HepG2 (cell line): ENCODE measurements at regions not wholly inside any gene's neighbourhood (a gene's known extent, or its start where the extent isn't known, plus 50 kb on each side); places are given as distances from the start of the nearest gene placed in this dataset.

ENCODE experiments used
- ATAC-seq: fragments of 200-7000 bp; cut with Tn5 transposase; 3 replicates; pipeline ENCODE4 v1.9.1; 2020; ENCODE audit warnings: mild to moderate bottlenecking, moderate library complexity
- BruUV-seq: library from RNA; stranded (reverse); fragments of 400-500 nt; replicated peaks from 2 replicates; lab custom pipeline; 2021; lab: Mats Ljungman, UMichigan
- CTCF ChIA-PET: fragments of 300-600 bp; formaldehyde crosslinking; extraction: SDS; loops from one replicate; lab custom pipeline; 2021; ENCODE audit warnings: low total read pairs, inconsistent platforms, low intra/inter-chr PET ratio; lab: Yijun Ruan, JAX
- POLR2A ChIA-PET: fragments of 350-600 bp; sonication (Branson Sonifier 250); formaldehyde crosslinking; loops from one replicate; lab custom pipeline; 2020; ENCODE audit warnings: antibody characterized with exemption, inconsistent platforms; lab: Yijun Ruan, JAX
- DNase-seq: peaks from one replicate; pipeline ENCODE4 v3.0.0-alpha.2; 2015; ENCODE audit warnings: low spot score
- FAIRE-seq: peaks from 3 replicates; lab custom pipeline; 2011; peaks lifted over from hg19 to GRCh38; lab: Jason Lieb, UNC
- H2AFZ ChIP-seq: one replicate; pipeline ENCODE4 v1.6.1; 2011; ENCODE audit warnings: low read length, inconsistent platforms
- H3K27ac ChIP-seq: fragments of 300-600 bp; 3 replicates; pipeline ENCODE4 v1.8.0; 2011; ENCODE audit warnings: mixed run types, mild to moderate bottlenecking, mixed read lengths, low read length, inconsistent platforms; ENCODE audit not compliant: insufficient read depth; ENCODE audit errors: extremely low read length
- H3K27me3 ChIP-seq, 2 experiments: fragments of 200-600 bp in 1 of 2; 2 replicates in 1 of 2; 3 replicates in 1 of 2; pipeline versions ENCODE4 v1.6.0 to v1.8.0; 2011; ENCODE audit warnings: low read length in 2 of 2, mild to moderate bottlenecking in 2 of 2, moderate library complexity in 2 of 2, inconsistent platforms in 1 of 2; ENCODE audit not compliant: insufficient read depth in 2 of 2, control insufficient read depth in 1 of 2
- H3K36me3 ChIP-seq, 2 experiments: fragments of 200-600 bp in 1 of 2; replicated peaks in 1 of 2; 2 replicates in 1 of 2; 3 replicates in 1 of 2; pipeline versions ENCODE4 v1.5.1 to v1.8.0; 2011; ENCODE audit warnings: low read length in 2 of 2, inconsistent platforms in 1 of 2; ENCODE audit not compliant: insufficient read depth in 2 of 2, control insufficient read depth in 1 of 2
- H3K4me1 ChIP-seq: 2 replicates; pipeline ENCODE4 v1.5.1; 2012; ENCODE audit warnings: low read length, inconsistent platforms; ENCODE audit not compliant: insufficient read depth
- H3K4me2 ChIP-seq: 2 replicates; pipeline ENCODE4 v1.6.0; 2011; ENCODE audit warnings: low read depth, low read length, inconsistent platforms
- H3K4me3 ChIP-seq, 3 experiments: fragments of 200-600 bp in 1 of 3; sonication (generic), shearing (Covaris generic) in 1 of 3; replicated peaks in 1 of 3; 2 replicates each; pipeline ENCODE4 v1.5.1; 2011 to 2016; ENCODE audit warnings: low read length in 3 of 3, inconsistent platforms in 2 of 3, low read depth in 2 of 3, mild to moderate bottlenecking in 2 of 3, control low read depth in 1 of 3, mixed read lengths in 1 of 3; ENCODE audit not compliant: insufficient read depth in 1 of 3
- H3K79me2 ChIP-seq: one replicate; pipeline ENCODE4 v1.6.1; 2011; ENCODE audit warnings: low read length, inconsistent platforms; ENCODE audit not compliant: insufficient read depth
- H3K9ac ChIP-seq: 2 replicates; pipeline ENCODE4 v1.6.0; 2011; ENCODE audit warnings: mild to moderate bottlenecking, low read depth, low read length, inconsistent platforms; ENCODE audit not compliant: insufficient read depth
- H3K9me3 ChIP-seq: 2 replicates; pipeline ENCODE4 v1.5.1; 2012; ENCODE audit warnings: mild to moderate bottlenecking, low read length
- H4K20me1 ChIP-seq: 2 replicates; pipeline ENCODE4 v1.6.0; 2011; ENCODE audit warnings: inconsistent platforms, mild to moderate bottlenecking, low read length, moderate library complexity; ENCODE audit not compliant: insufficient read depth
- DRAP1 ChIP-seq: IDR thresholded peaks from 2 replicates; pipeline ENCODE4 v1.6.1; 2016; ENCODE audit warnings: missing genetic modification reagents, missing compliant biosample characterization
- MAFF ChIP-seq: IDR thresholded peaks from 2 replicates; pipeline ENCODE4 v1.6.1; 2011; ENCODE audit warnings: low read depth, low read length, improper control_type of control experiment
- MAFK ChIP-seq, 2 experiments: IDR thresholded peaks in 1 of 2; conservative IDR thresholded peaks in 1 of 2; 2 replicates each; pipeline ENCODE4 v1.6.1; 2011; ENCODE audit warnings: improper control_type of control experiment in 2 of 2, low read length in 2 of 2
- MIER3 ChIP-seq: IDR thresholded peaks from 2 replicates; pipeline ENCODE4 v1.6.1; 2016; ENCODE audit warnings: missing compliant biosample characterization, borderline replicate concordance
- NRL ChIP-seq: sonication (generic); formaldehyde crosslinking; IDR thresholded peaks from 2 replicates; pipeline ENCODE4 v1.5.0; 2020; ENCODE audit warnings: missing genetic modification reagents, mild to moderate bottlenecking, moderate library complexity, borderline replicate concordance
- ZNF274 ChIP-seq: sonication (generic); formaldehyde crosslinking; IDR thresholded peaks from 2 replicates; pipeline ENCODE4 v1.5.1; 2020; ENCODE audit warnings: mild to moderate bottlenecking, missing genetic modification reagents
- ZNF367 ChIP-seq: sonication (generic); formaldehyde crosslinking; IDR thresholded peaks from 2 replicates; pipeline ENCODE4 v1.4.0; 2020; ENCODE audit warnings: missing genetic modification reagents, borderline replicate concordance
- ZUFSP ChIP-seq: sonication (generic); formaldehyde crosslinking; IDR thresholded peaks from 2 replicates; pipeline ENCODE4 v1.9.0; 2021; ENCODE audit warnings: missing genetic modification reagents, mild to moderate bottlenecking, borderline replicate concordance
- ZZZ3 ChIP-seq: sonication (generic); formaldehyde crosslinking; IDR thresholded peaks from 2 replicates; pipeline ENCODE4 v1.4.0; 2020; ENCODE audit warnings: missing genetic modification reagents, mild to moderate bottlenecking, borderline replicate concordance
- WGBS: methylation state at CpG from one replicate; pipeline ENCODE4 v1.1.6; 2017; ENCODE audit warnings: low lambda C conversion rate; 5-methylcytosine and 5-hydroxymethylcytosine counted together
- in situ Hi-C: cut with HindIII; loops from 2 replicates; pipeline ENCODE4 v1.10.0; 2017; ENCODE audit warnings: low pct_unique_long_range_greater_than_20kb; ENCODE audit not compliant: extremely low pct_ligation_motif_present
- intact Hi-C: fragments of 100-400 bp; cut with micrococcal nuclease; formaldehyde crosslinking; loops from one replicate; pipeline ENCODE4 v1.10.0; 2022; ENCODE audit not compliant: unreplicated experiment

- H2AFZ ChIP-seq, result no peak overlapping the region
- TF ChIP-seq MAFK (conservative IDR thresholded peaks at IDR 0.05 in 1 of 2, IDR thresholded peaks at IDR 0.05 in 1 of 2; ENCODE audit: low read length in 2 of 2) (peak; percentile 87 to 88), ZNF367 (no peak), MAFF (peak; percentile 82), MIER3 (CRISPR knock-in tag) (no peak), ZUFSP (CRISPR knock-in tag) (no peak), DRAP1 (CRISPR knock-in tag) (no peak), NRL (CRISPR knock-in tag) (no peak), ZZZ3 (CRISPR knock-in tag) (no peak), ZNF274 (CRISPR knock-in tag) (no peak)
- H3K4me2 ChIP-seq, result no peak overlapping the region
- no peaks in the 10 kb centered on the region for H3K79me2 ChIP-seq
- in situ Hi-C loops (no loop called here), intact Hi-C loops (no loop called here)
- under 1% methylated on average over 4 of the region's 4 CpGs for WGBS
- H3K9me3 ChIP-seq, result no peaks in the 10 kb centered on the region
- DNase-seq (no peak), ATAC-seq (no peak), FAIRE-seq (no peak)
- no peak overlapping the region for H3K9ac ChIP-seq
- H3K36me3 ChIP-seq, result no peaks in the 10 kb centered on the region
- no peaks in the 10 kb centered on the region for H3K27me3 ChIP-seq
- H3K4me3 ChIP-seq, result no peak overlapping the region
- no peaks in the 10 kb centered on the region for H4K20me1 ChIP-seq
- no peaks in the 10 kb centered on the region for H3K4me1 ChIP-seq
- ChIA-PET CTCF (no interaction called here), POLR2A (no interaction called here)
- BruUV-seq, result no TSS peak
- H3K27ac ChIP-seq, result no peak overlapping the region
Observed at GRCh38 chr3:82773207-82773606, 1011.8 kb upstream of the GBE1 start.
